Activated naive CD4-positive, alpha-beta T cell treated with anti-CD3 and anti-CD28 coated beads, Interleukin-2, amount 10 ng/mL, durations not matched to agents 7 days and 5 days (primary cell): ENCODE measurements at regions not wholly inside any gene's neighbourhood (a gene's known extent, or its start where the extent isn't known, plus 50 kb on each side); places are given as distances from the start of the nearest gene placed in this dataset.

ENCODE experiments used
- CTCF ChIA-PET: fragments of 350-600 bp; sonication (Branson Sonifier 250); formaldehyde crosslinking; loops from one replicate; lab custom pipeline; 2021; ENCODE audit warnings: antibody characterized with exemption; lab: Charles Lee
- DNase-seq: peaks from one replicate; pipeline ENCODE4 v3.0.0-alpha.2; 2020
- H3K27ac Mint-ChIP-seq: one replicate; pipeline ENCODE4 v1.8.0; 2021; ENCODE audit warnings: mild to moderate bottlenecking, moderate library complexity, mixed read lengths
- H3K27me3 Mint-ChIP-seq: one replicate; pipeline ENCODE4 v1.8.0; 2021; ENCODE audit warnings: mild to moderate bottlenecking, mixed read lengths
- H3K36me3 Mint-ChIP-seq: one replicate; pipeline ENCODE4 v1.8.0; 2021; ENCODE audit warnings: mixed read lengths
- H3K4me1 Mint-ChIP-seq: one replicate; pipeline ENCODE4 v1.8.0; 2021; ENCODE audit warnings: mixed read lengths
- H3K4me3 Mint-ChIP-seq: one replicate; pipeline ENCODE4 v1.8.0; 2021; ENCODE audit warnings: mild to moderate bottlenecking, moderate library complexity, mixed read lengths
- H3K9me3 Mint-ChIP-seq: one replicate; pipeline ENCODE4 v1.8.0; 2021; ENCODE audit warnings: mixed read lengths

GRCh38 chr18:69109686-69110085 lies 291.0 kb upstream of the DOK6 start:
- CTCF ChIA-PET: no interaction called here
- Mint-ChIP-seq H3K27me3 (no peaks in the 10 kb centered on the region), H3K27ac (no peak overlapping the region), H3K4me3 (no peak overlapping the region), H3K36me3 (no peaks in the 10 kb centered on the region), H3K9me3 (no peaks in the 10 kb centered on the region), H3K4me1 (no peaks in the 10 kb centered on the region)
- no peak for DNase-seq

GRCh38 chr18:69120833-69121232 lies 279.9 kb upstream of the DOK6 start:
- H3K27ac Mint-ChIP-seq: no peak overlapping the region
- CTCF ChIA-PET: no interaction called here
- no peaks in the 10 kb centered on the region for H3K27me3 Mint-ChIP-seq
- no peak overlapping the region for H3K4me3 Mint-ChIP-seq
- no peak for DNase-seq
- no peaks in the 10 kb centered on the region for H3K36me3 Mint-ChIP-seq
- H3K9me3 Mint-ChIP-seq: no peaks in the 10 kb centered on the region
- no peaks in the 10 kb centered on the region for H3K4me1 Mint-ChIP-seq

- Mint-ChIP-seq H3K4me1 (no peaks in the 10 kb centered on the region), H3K4me3 (no peak overlapping the region)
Observed at GRCh38 chr18:69123421-69123820, 277.3 kb upstream of the DOK6 start.

DNA sequence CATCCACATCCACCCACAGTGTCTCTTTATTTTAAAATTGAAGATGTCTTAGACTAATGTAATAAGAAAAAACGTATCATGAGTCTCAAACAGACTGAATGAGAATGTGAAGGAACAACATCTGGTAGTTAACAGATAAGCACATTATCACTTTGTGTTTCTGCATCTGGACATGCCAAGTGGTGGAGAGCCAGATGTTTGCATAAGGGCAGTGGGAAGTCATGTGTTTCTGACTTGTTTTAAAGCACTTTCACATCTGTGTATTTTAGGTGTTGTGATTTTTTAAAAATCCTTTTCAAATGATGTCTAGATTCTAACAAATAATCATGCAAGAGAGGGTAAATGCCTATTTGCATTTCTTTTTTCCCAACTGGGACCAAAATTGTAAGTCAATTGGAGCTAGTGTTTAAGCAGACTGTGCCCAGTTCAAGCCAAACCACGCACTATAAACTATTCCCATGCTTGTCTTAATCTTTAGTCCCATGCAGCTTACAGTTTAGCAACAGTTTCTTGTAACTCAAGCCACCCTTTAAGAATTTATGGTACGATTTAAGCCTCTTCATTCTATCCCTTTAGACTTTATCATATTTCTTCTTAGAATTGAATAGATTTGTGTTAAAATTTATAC lies 272.7 kb upstream of the DOK6 start:
- DNase-seq: no peak
- Mint-ChIP-seq H3K4me3 (no peak overlapping the region), H3K27ac (no peak overlapping the region), H3K36me3 (no peaks in the 10 kb centered on the region), H3K27me3 (no peaks in the 10 kb centered on the region), H3K9me3 (no peaks in the 10 kb centered on the region), H3K4me1 (no peaks in the 10 kb centered on the region)
- CTCF ChIA-PET: no interaction called here

More at GRCh38 chr18:69123421-69123820, 277.3 kb upstream of the DOK6 start:
- DNase-seq: no peak
- CTCF ChIA-PET: no interaction called here
- H3K36me3 Mint-ChIP-seq: no peaks in the 10 kb centered on the region
- no peak overlapping the region for H3K27ac Mint-ChIP-seq
- no peaks in the 10 kb centered on the region for H3K27me3 Mint-ChIP-seq
- no peaks in the 10 kb centered on the region for H3K9me3 Mint-ChIP-seq

GRCh38 chr18:69128566-69128965 lies 272.1 kb upstream of the DOK6 start:
- no peak overlapping the region for H3K4me3 Mint-ChIP-seq
- H3K27me3 Mint-ChIP-seq: no peaks in the 10 kb centered on the region
- DNase-seq: no peak
- no peak overlapping the region for H3K27ac Mint-ChIP-seq
- no peaks in the 10 kb centered on the region for H3K9me3 Mint-ChIP-seq
- H3K4me1 Mint-ChIP-seq: no peaks in the 10 kb centered on the region
- no peaks in the 10 kb centered on the region for H3K36me3 Mint-ChIP-seq
- CTCF ChIA-PET: no interaction called here

DNA sequence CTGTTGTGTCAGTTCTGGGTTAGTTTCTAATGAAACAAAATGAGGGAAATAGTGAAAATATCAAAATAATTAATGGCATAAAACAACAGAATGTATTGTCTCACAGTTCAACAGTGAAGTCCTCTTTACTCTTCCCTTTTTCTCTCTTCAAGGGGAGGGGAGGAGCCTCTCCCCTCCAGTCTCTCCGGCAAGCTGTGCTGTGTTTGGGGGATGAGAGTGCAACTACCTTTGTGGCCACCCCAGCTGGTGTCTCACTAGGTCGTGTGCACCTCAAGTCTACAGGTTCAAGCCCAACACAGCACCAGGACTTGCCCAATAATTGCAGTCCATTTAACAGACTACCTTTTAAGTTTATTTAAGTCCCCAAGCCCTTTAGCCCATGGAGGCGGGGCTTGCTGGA lies 271.7 kb upstream of the DOK6 start:
- H3K4me1 Mint-ChIP-seq: no peaks in the 10 kb centered on the region
- H3K27ac Mint-ChIP-seq: no peak overlapping the region
- DNase-seq: no peak
- no peaks in the 10 kb centered on the region for H3K9me3 Mint-ChIP-seq
- no peaks in the 10 kb centered on the region for H3K36me3 Mint-ChIP-seq
- no peak overlapping the region for H3K4me3 Mint-ChIP-seq
- CTCF ChIA-PET: no interaction called here
- no peaks in the 10 kb centered on the region for H3K27me3 Mint-ChIP-seq

DNA sequence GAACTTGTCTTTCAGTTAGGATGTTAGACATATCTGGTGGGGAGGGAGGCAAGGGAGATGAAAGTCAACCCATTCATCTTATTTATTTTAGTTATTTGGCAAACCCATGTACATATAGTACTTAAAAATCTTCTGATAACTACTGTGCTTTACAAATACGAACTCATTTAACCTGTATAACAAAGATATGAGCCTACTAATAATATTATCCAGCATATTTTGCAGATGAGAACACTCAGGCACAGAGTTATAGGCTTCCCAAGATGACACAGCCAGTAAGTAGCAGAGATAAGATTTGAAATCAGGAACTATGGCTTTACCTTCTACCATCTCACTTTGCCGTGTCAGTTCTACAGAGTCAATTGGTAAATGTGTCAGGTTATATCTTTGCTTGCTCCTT lies 262.6 kb upstream of the DOK6 start:
- Mint-ChIP-seq H3K4me1 (no peaks in the 10 kb centered on the region), H3K36me3 (no peaks in the 10 kb centered on the region), H3K27me3 (no peaks in the 10 kb centered on the region), H3K4me3 (no peak overlapping the region), H3K27ac (no peak overlapping the region), H3K9me3 (no peaks in the 10 kb centered on the region)
- no peak for DNase-seq
- CTCF ChIA-PET: no interaction called here

DNA sequence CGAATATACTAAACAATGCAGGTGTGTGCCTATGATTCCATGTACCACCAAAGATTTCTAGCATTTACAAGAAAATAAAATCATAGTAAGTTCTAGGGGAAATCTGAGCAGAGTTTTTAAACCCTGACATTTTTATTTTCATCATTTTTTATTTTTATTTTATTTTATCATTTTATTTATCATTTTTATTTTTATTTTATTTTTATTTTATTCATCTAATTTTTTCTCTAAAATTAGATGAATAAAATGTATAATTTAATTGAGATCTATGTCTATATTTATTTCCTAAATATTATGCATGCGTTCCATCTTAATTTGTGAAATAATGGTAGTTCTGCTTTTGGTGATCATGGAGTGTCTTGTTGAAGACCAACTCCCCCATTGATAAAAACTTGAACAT lies 257.6 kb upstream of the DOK6 start:
- Mint-ChIP-seq H3K4me3 (no peak overlapping the region), H3K4me1 (no peaks in the 10 kb centered on the region), H3K9me3 (no peaks in the 10 kb centered on the region), H3K27me3 (no peaks in the 10 kb centered on the region), H3K36me3 (no peaks in the 10 kb centered on the region), H3K27ac (no peak overlapping the region)
- CTCF ChIA-PET: no interaction called here
- DNase-seq: no peak

GRCh38 chr18:69152436-69152835 lies 248.3 kb upstream of the DOK6 start:
- no peak for DNase-seq
- H3K27ac Mint-ChIP-seq: no peak overlapping the region
- H3K9me3 Mint-ChIP-seq: no peaks in the 10 kb centered on the region
- H3K4me1 Mint-ChIP-seq: no peaks in the 10 kb centered on the region
- no peak overlapping the region for H3K4me3 Mint-ChIP-seq
- CTCF ChIA-PET: no interaction called here
- H3K27me3 Mint-ChIP-seq: no peaks in the 10 kb centered on the region
- H3K36me3 Mint-ChIP-seq: no peaks in the 10 kb centered on the region

- Mint-ChIP-seq H3K4me1 (no peaks in the 10 kb centered on the region), H3K9me3 (no peaks in the 10 kb centered on the region), H3K27ac (no peak overlapping the region), H3K4me3 (no peak overlapping the region), H3K27me3 (no peaks in the 10 kb centered on the region), H3K36me3 (no peaks in the 10 kb centered on the region)
- DNase-seq: no peak
- CTCF ChIA-PET: interaction anchor here (0.6 kb wide), 1 partner anchor 969 kb away, joined by 3 read pairs; no protein-coding TSS in a partner anchor
Observed at GRCh38 chr18:69157906-69158305, 242.8 kb upstream of the DOK6 start.

- no peaks in the 10 kb centered on the region for H3K4me1 Mint-ChIP-seq
- H3K27me3 Mint-ChIP-seq: no peaks in the 10 kb centered on the region
- no peak overlapping the region for H3K4me3 Mint-ChIP-seq
- no peaks in the 10 kb centered on the region for H3K36me3 Mint-ChIP-seq
- CTCF ChIA-PET: no interaction called here
- no peak overlapping the region for H3K27ac Mint-ChIP-seq
- DNase-seq: no peak
- no peaks in the 10 kb centered on the region for H3K9me3 Mint-ChIP-seq
Observed at GRCh38 chr18:69158944-69159343, 241.7 kb upstream of the DOK6 start.

DNA sequence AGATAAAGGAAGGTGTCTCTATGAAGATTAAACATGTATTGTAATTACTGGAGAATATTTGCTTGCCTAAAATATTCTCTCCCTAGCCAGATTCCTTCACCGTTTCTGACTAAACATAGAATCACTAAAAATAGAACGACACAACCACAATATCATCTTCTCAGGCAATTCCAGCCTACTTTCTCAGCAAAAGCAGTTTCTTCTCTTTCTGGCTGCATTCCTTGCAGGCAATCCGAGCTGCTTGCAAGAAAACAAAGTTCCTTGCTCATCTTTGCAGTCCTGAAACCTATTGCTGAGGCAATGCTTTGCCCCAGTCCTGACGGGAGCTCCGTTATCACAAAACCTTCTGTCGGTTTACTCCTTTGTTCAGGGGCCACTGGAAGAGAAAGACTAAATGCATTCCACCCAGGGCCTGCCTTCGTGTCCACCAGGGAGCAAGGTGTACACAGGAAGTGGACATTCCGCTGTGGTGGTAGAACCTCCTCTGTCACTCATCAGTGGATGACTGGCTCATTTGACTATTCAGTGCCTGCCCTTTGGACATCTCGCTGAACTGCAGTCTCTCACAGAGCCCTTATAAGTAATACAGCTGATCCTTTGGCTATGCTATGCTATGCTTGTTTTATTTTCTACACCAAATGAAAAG lies 239.2 kb upstream of the DOK6 start:
- H3K9me3 Mint-ChIP-seq: no peaks in the 10 kb centered on the region
- DNase-seq: no peak
- no peaks in the 10 kb centered on the region for H3K27me3 Mint-ChIP-seq
- H3K4me1 Mint-ChIP-seq: no peaks in the 10 kb centered on the region
- H3K4me3 Mint-ChIP-seq: no peak overlapping the region
- CTCF ChIA-PET: no interaction called here
- H3K36me3 Mint-ChIP-seq: no peaks in the 10 kb centered on the region
- H3K27ac Mint-ChIP-seq: no peak overlapping the region

DNA sequence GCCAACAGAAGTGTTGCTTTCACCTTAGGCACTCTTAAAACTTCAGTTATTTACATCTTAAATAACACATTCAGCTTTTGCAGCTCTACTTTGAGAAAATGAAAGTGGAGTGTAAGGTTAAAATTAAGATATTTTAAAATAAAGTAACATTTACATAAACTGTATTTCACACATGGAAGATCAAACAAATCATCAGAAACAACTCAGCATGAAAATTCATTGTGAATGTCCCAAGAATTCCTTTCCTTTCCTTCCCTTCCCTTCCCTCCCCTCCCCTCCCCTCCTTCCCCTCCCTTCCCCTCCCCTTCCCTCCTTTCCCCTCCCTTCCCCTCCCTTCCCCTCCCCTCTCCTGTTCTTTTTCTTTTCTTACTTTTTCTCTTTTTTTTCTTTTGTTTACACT lies 238.0 kb upstream of the DOK6 start:
- CTCF ChIA-PET: no interaction called here
- Mint-ChIP-seq H3K27me3 (no peaks in the 10 kb centered on the region), H3K36me3 (no peaks in the 10 kb centered on the region), H3K9me3 (no peaks in the 10 kb centered on the region), H3K4me3 (no peak overlapping the region), H3K4me1 (no peaks in the 10 kb centered on the region), H3K27ac (no peak overlapping the region)
- no peak for DNase-seq

DNA sequence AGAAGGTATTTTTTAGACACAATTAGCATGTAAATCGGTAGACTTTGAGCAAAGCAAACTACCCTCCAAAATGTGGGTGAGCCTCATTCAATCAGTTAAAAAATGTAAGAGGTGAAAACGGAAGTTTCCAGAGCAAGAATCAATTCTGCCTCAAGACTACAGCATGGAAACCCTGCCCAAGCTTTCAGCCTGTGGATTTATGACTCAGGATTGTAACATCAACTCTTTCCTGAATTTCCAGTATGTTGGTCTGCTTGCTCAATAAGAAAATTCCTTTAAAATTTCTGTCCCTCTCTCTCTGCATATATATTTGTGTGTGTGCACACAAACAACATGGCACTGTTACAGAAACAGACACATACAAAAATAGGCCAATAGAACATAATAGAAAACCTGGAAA lies 228.6 kb upstream of the DOK6 start:
- Mint-ChIP-seq H3K36me3 (no peaks in the 10 kb centered on the region), H3K4me1 (no peaks in the 10 kb centered on the region), H3K27me3 (no peaks in the 10 kb centered on the region), H3K27ac (no peak overlapping the region), H3K9me3 (no peaks in the 10 kb centered on the region), H3K4me3 (no peak overlapping the region)
- no peak for DNase-seq
- CTCF ChIA-PET: no interaction called here

GRCh38 chr18:69175681-69176080 lies 225.0 kb upstream of the DOK6 start:
- no peaks in the 10 kb centered on the region for H3K27me3 Mint-ChIP-seq

More at GRCh38 chr18:69175681-69176080, 225.0 kb upstream of the DOK6 start:
- H3K36me3 Mint-ChIP-seq: no peaks in the 10 kb centered on the region
- no peak overlapping the region for H3K4me3 Mint-ChIP-seq
- CTCF ChIA-PET: no interaction called here
- no peaks in the 10 kb centered on the region for H3K4me1 Mint-ChIP-seq
- H3K27ac Mint-ChIP-seq: no peak overlapping the region
- no peaks in the 10 kb centered on the region for H3K9me3 Mint-ChIP-seq
- DNase-seq: no peak
